Omental fat pad (tissue), 3 donors: ENCODE measurements at regions not wholly inside any gene's neighbourhood (a gene's known extent, or its start where the extent isn't known, plus 50 kb on each side); places are given as distances from the start of the nearest gene placed in this dataset.
"Not testable (repeated sequence)": the region's sequence is repeated elsewhere in the genome, so short reads cannot be mapped to it uniquely, and the experiment has no call there.

ENCODE experiments used
- ATAC-seq: fragments of 150-250 bp; one replicate; pipeline ENCODE4 v1.9.1; 2016; ENCODE audit warnings: mild to moderate bottlenecking, moderate library complexity; ENCODE audit not compliant: low FRiP score
- DNase-seq: peaks from one replicate; pipeline ENCODE4 v3.0.0-alpha.2; 2019; ENCODE audit warnings: low spot score
- CTCF ChIP-seq, 3 donors: fragments of 450-650 bp; IDR thresholded peaks; one replicate each; pipeline ENCODE4 v1.5.1; 2016 to 2017; ENCODE audit warnings: antibody characterized with exemption in 3 of 3, mild to moderate bottlenecking in 3 of 3, moderate library complexity in 2 of 3

- no peak for DNase-seq
- no peak for ATAC-seq
- no peak for TF ChIP-seq CTCF (IDR thresholded peaks at IDR 0.05)
Measured at GRCh38 chr11:25536289-25536688, 795.6 kb upstream of the ANO3 start.

GRCh38 chr11:25537393-25537792 is 794.5 kb upstream of the ANO3 start:
- DNase-seq = no peak
- ATAC-seq = no peak
- TF ChIP-seq CTCF (IDR thresholded peaks at IDR 0.05) = no peak

GRCh38 chr11:25547292-25547691 is 784.6 kb upstream of the ANO3 start:
- DNase-seq (no peak), ATAC-seq (no peak)

GRCh38 chr11:25562417-25562816 is 769.5 kb upstream of the ANO3 start:
- no peak for TF ChIP-seq CTCF (IDR thresholded peaks at IDR 0.05)
- no peak for DNase-seq
- no peak for ATAC-seq

More at GRCh38 chr11:25547292-25547691, 784.6 kb upstream of the ANO3 start:
- TF ChIP-seq CTCF (IDR thresholded peaks at IDR 0.05) = no peak

GRCh38 chr11:25565846-25566245 is 766.1 kb upstream of the ANO3 start:
- no peak for ATAC-seq
- DNase-seq = no peak
- no peak for TF ChIP-seq CTCF (IDR thresholded peaks at IDR 0.05)

- TF ChIP-seq CTCF (IDR thresholded peaks at IDR 0.05) = no peak
- DNase-seq (no peak), ATAC-seq (no peak)
Measured at GRCh38 chr11:25566298-25567200, 765.4 kb upstream of the ANO3 start.

- TF ChIP-seq CTCF (IDR thresholded peaks at IDR 0.05) = no peak
- ATAC-seq (no peak), DNase-seq (no peak)
Measured at GRCh38 chr11:25576320-25576719, 755.6 kb upstream of the ANO3 start.

- ATAC-seq, DNase-seq: not testable (repeated sequence)
Measured at GRCh38 chr11:25579554-25579953, 752.4 kb upstream of the ANO3 start.
